ENCODE measurements at regions not wholly inside any gene's neighbourhood (a gene's known extent, or its start where the extent isn't known, plus 50 kb on each side); places are given as distances from the start of the nearest gene placed in this dataset.

- H3K9me3 ChIP-seq, result no peaks in the 10 kb centered on the region
- no peak overlapping the region for H3K9ac ChIP-seq (ENCODE audit: low read depth in 2 of 2, low read length in 2 of 2)
- intact Hi-C loops (cut with DNase I), result no loop called here
- no peaks in the 10 kb centered on the region for H3K27me3 ChIP-seq
- H3K4me3 ChIP-seq, result no peak overlapping the region
- H3K36me3 ChIP-seq, result no peaks in the 10 kb centered on the region
- DNase-seq, result no peak
- no peaks in the 10 kb centered on the region for H3K4me1 ChIP-seq
- no peak for TF ChIP-seq CTCF (IDR thresholded peaks at IDR 0.05)
- H3K27ac ChIP-seq, result no peak overlapping the region
Measured at GRCh38 chr7:81420526-81421226, 349.2 kb downstream of the HGF start.

- intact Hi-C loops (cut with DNase I), result no loop called here
- Histone ChIP-seq H3K27ac (no peak overlapping the region), H3K4me3 (no peak overlapping the region), H3K9ac (ENCODE audit: low read depth in 2 of 2, low read length in 2 of 2) (no peak overlapping the region), H3K36me3 (no peaks in the 10 kb centered on the region), H3K9me3 (no peaks in the 10 kb centered on the region), H3K27me3 (no peaks in the 10 kb centered on the region), H3K4me1 (no peaks in the 10 kb centered on the region)
- no peak for DNase-seq
- TF ChIP-seq CTCF (IDR thresholded peaks at IDR 0.05), result no peak
Measured at GRCh38 chr7:81419731-81420130, 350.1 kb downstream of the HGF start.

GRCh38 chr7:81416659-81417058, 353.2 kb downstream of the HGF start:
- no peak overlapping the region for H3K9ac ChIP-seq (ENCODE audit: low read depth in 2 of 2, low read length in 2 of 2)
- H3K27me3 ChIP-seq, result no peaks in the 10 kb centered on the region
- H3K4me3 ChIP-seq, result no peak overlapping the region
- intact Hi-C loops (cut with DNase I), result no loop called here
- no peak for DNase-seq
- H3K9me3 ChIP-seq, result no peaks in the 10 kb centered on the region
- H3K27ac ChIP-seq, result no peak overlapping the region
- H3K4me1 ChIP-seq, result no peaks in the 10 kb centered on the region
- TF ChIP-seq CTCF (IDR thresholded peaks at IDR 0.05), result no peak
- H3K36me3 ChIP-seq, result no peaks in the 10 kb centered on the region

GRCh38 chr7:81415181-81415580, 354.7 kb downstream of the HGF start:
- Histone ChIP-seq H3K36me3 (no peaks in the 10 kb centered on the region), H3K4me3 (no peak overlapping the region), H3K27me3 (no peaks in the 10 kb centered on the region), H3K9me3 (no peaks in the 10 kb centered on the region), H3K4me1 (no peaks in the 10 kb centered on the region), H3K9ac (ENCODE audit: low read depth in 2 of 2, low read length in 2 of 2) (no peak overlapping the region), H3K27ac (no peak overlapping the region)
- TF ChIP-seq CTCF (IDR thresholded peaks at IDR 0.05), result no peak
- no peak for DNase-seq
- intact Hi-C loops (cut with DNase I), result no loop called here

GRCh38 chr7:81414411-81414810, 355.4 kb downstream of the HGF start:
- no peaks in the 10 kb centered on the region for H3K27me3 ChIP-seq
- peak; percentile 55 for DNase-seq
- no peak overlapping the region for H3K27ac ChIP-seq
- no peak overlapping the region for H3K4me3 ChIP-seq
- H3K36me3 ChIP-seq, result no peaks in the 10 kb centered on the region
- no peaks in the 10 kb centered on the region for H3K9me3 ChIP-seq
- no peak overlapping the region for H3K9ac ChIP-seq (ENCODE audit: low read depth in 2 of 2, low read length in 2 of 2)
- TF ChIP-seq CTCF (IDR thresholded peaks at IDR 0.05), result no peak
- intact Hi-C loops (cut with DNase I), result no loop called here
- no peaks in the 10 kb centered on the region for H3K4me1 ChIP-seq
